H9 (cell line): ENCODE measurements at regions not wholly inside any gene's neighbourhood (a gene's known extent, or its start where the extent isn't known, plus 50 kb on each side); places are given as distances from the start of the nearest gene placed in this dataset.

Source experiments
- DNase-seq: peaks from one replicate; pipeline ENCODE4 v3.0.0-alpha.2; 2017
- H2AFZ ChIP-seq: one replicate; pipeline ENCODE4 v1.6.1; 2013; ENCODE audit warnings: mild to moderate bottlenecking, low read length, control low read depth, moderate library complexity
- H2AK5ac ChIP-seq: 2 replicates; pipeline ENCODE4 v1.6.1; 2013; ENCODE audit warnings: low read length, control low read depth, mixed read lengths; ENCODE audit not compliant: insufficient read length
- H2BK120ac ChIP-seq: one replicate; pipeline ENCODE4 v1.6.1; 2013; ENCODE audit warnings: low read depth, mild to moderate bottlenecking, low read length, control low read depth, inconsistent platforms; ENCODE audit not compliant: poor library complexity, severe bottlenecking
- H2BK12ac ChIP-seq: 2 replicates; pipeline ENCODE4 v1.6.1; 2013; ENCODE audit warnings: low read length, control low read depth, mixed read lengths, low read depth; ENCODE audit not compliant: insufficient read length
- H2BK15ac ChIP-seq: 2 replicates; pipeline ENCODE4 v1.6.1; 2013; ENCODE audit warnings: low read depth, low read length, control low read depth
- H2BK20ac ChIP-seq: one replicate; pipeline ENCODE4 v1.6.1; 2013; ENCODE audit warnings: low read depth, mild to moderate bottlenecking, low read length, control low read depth, inconsistent platforms; ENCODE audit not compliant: poor library complexity, severe bottlenecking
- H2BK5ac ChIP-seq: 2 replicates; pipeline ENCODE4 v1.6.1; 2013; ENCODE audit warnings: low read length, control low read depth, mixed read lengths; ENCODE audit not compliant: insufficient read length
- H3K14ac ChIP-seq: 2 replicates; pipeline ENCODE4 v1.6.1; 2013; ENCODE audit warnings: low read length, control low read depth; ENCODE audit not compliant: insufficient read depth
- H3K18ac ChIP-seq: 2 replicates; pipeline ENCODE4 v1.6.1; 2013; ENCODE audit warnings: low read depth, mild to moderate bottlenecking, mixed read lengths, low read length, control low read depth; ENCODE audit not compliant: insufficient read length
- H3K23ac ChIP-seq: 2 replicates; pipeline ENCODE4 v1.6.1; 2013; ENCODE audit warnings: low read length, control low read depth, mixed read lengths, low read depth; ENCODE audit not compliant: insufficient read length
- H3K23me2 ChIP-seq: 2 replicates; pipeline ENCODE4 v1.6.1; 2013; ENCODE audit warnings: low read depth, mild to moderate bottlenecking, mixed read lengths, low read length, control low read depth; ENCODE audit not compliant: insufficient read length, poor library complexity, severe bottlenecking
- H3K27ac ChIP-seq: 2 replicates; pipeline ENCODE4 v1.5.1; 2013; ENCODE audit warnings: low read length, control low read depth, mixed read lengths, low read depth; ENCODE audit not compliant: insufficient read length
- H3K27me3 ChIP-seq: 2 replicates; pipeline ENCODE4 v1.6.1; 2013; ENCODE audit warnings: low read length, control low read depth, inconsistent platforms; ENCODE audit not compliant: insufficient read depth
- H3K4ac ChIP-seq: 2 replicates; pipeline ENCODE4 v1.6.1; 2013; ENCODE audit warnings: low read depth, mild to moderate bottlenecking, control low read depth, inconsistent platforms, low read length, moderate library complexity
- H3K4me1 ChIP-seq: 2 replicates; pipeline ENCODE4 v1.6.1; 2013; ENCODE audit warnings: low read length, control low read depth, inconsistent platforms; ENCODE audit not compliant: insufficient read depth
- H3K4me2 ChIP-seq: 2 replicates; pipeline ENCODE4 v1.6.1; 2013; ENCODE audit warnings: low read length, control low read depth, mixed read lengths; ENCODE audit not compliant: insufficient read length, insufficient read depth
- H3K56ac ChIP-seq: 2 replicates; pipeline ENCODE4 v1.6.1; 2013; ENCODE audit warnings: low read depth, mild to moderate bottlenecking, mixed read lengths, low read length, control low read depth; ENCODE audit not compliant: insufficient read length
- H3K79me1 ChIP-seq: 2 replicates; pipeline ENCODE4 v1.6.1; 2013; ENCODE audit warnings: low read depth, mild to moderate bottlenecking, moderate library complexity, low read length, control low read depth, inconsistent platforms; ENCODE audit not compliant: insufficient read depth, poor library complexity, severe bottlenecking
- H3K79me2 ChIP-seq: 2 replicates; pipeline ENCODE4 v1.6.1; 2013; ENCODE audit warnings: low read length, control low read depth, inconsistent platforms; ENCODE audit not compliant: insufficient read depth
- H3K9ac ChIP-seq: 2 replicates; pipeline ENCODE4 v1.6.1; 2013; ENCODE audit warnings: low read length, control low read depth, mixed read lengths; ENCODE audit not compliant: insufficient read length; ENCODE audit errors: extremely low read depth
- H3K9me3 ChIP-seq: one replicate; pipeline ENCODE4 v1.6.1; 2013; ENCODE audit warnings: low read depth, low read length, inconsistent platforms; ENCODE audit not compliant: control insufficient read depth
- H3T11ph ChIP-seq: one replicate; pipeline ENCODE4 v1.6.1; 2013; ENCODE audit warnings: mild to moderate bottlenecking, low read length, control low read depth, inconsistent platforms
- H4K20me1 ChIP-seq: one replicate; pipeline ENCODE4 v1.6.1; 2013; ENCODE audit not compliant: control insufficient read depth, insufficient read length, insufficient read depth
- H4K5ac ChIP-seq: 2 replicates; pipeline ENCODE4 v1.6.1; 2013; ENCODE audit warnings: low read depth, mild to moderate bottlenecking, mixed read lengths, low read length, control low read depth; ENCODE audit not compliant: insufficient read length
- H4K8ac ChIP-seq: replicated peaks from 2 replicates; pipeline ENCODE4 v1.6.1; 2013; ENCODE audit warnings: low read length, control low read depth, mixed read lengths, low read depth; ENCODE audit not compliant: insufficient read length
- H4K91ac ChIP-seq: 2 replicates; pipeline ENCODE4 v1.6.1; 2013; ENCODE audit warnings: low read depth, mild to moderate bottlenecking, moderate library complexity, mixed read lengths, low read length, control low read depth; ENCODE audit not compliant: insufficient read length
- H3K27ac Mint-ChIP-seq, 3 experiments: 2 replicates in 2 of 3; 3 replicates in 1 of 3; pipeline ENCODE4 v1.8.0; 2020 to 2021; ENCODE audit warnings: mixed read lengths in 3 of 3, mild to moderate bottlenecking in 1 of 3, moderate library complexity in 1 of 3
- H3K27me3 Mint-ChIP-seq: 2 replicates; pipeline ENCODE4 v1.8.0; 2021; ENCODE audit warnings: low read depth, mild to moderate bottlenecking, moderate library complexity, mixed read lengths
- H3K36me3 Mint-ChIP-seq, 3 experiments: 2 replicates in 2 of 3; 3 replicates in 1 of 3; pipeline ENCODE4 v1.8.0; 2020 to 2021; ENCODE audit warnings: low read depth in 3 of 3, mixed read lengths in 3 of 3; ENCODE audit not compliant: insufficient read depth in 1 of 3
- H3K4me1 Mint-ChIP-seq, 2 experiments: 2 replicates each; pipeline ENCODE4 v1.8.0; 2020; ENCODE audit warnings: mixed read lengths in 2 of 2
- H3K4me3 Mint-ChIP-seq, 2 experiments: 2 replicates in 1 of 2; 3 replicates in 1 of 2; pipeline ENCODE4 v1.8.0; 2020 to 2021; ENCODE audit warnings: mild to moderate bottlenecking in 2 of 2, mixed read lengths in 2 of 2, moderate library complexity in 1 of 2
- H3K9me3 Mint-ChIP-seq, 2 experiments: 2 replicates in 1 of 2; 3 replicates in 1 of 2; pipeline ENCODE4 v1.8.0; 2020; ENCODE audit warnings: mild to moderate bottlenecking in 2 of 2, mixed read lengths in 2 of 2, moderate library complexity in 1 of 2
- CTCF ChIP-seq: fragments of 200-600 bp; sonication (generic); conservative IDR thresholded peaks from 3 replicates; pipeline ENCODE4 v1.8.0; 2021; ENCODE audit warnings: antibody characterized with exemption, mild to moderate bottlenecking
- WGBS: extraction: QIAGEN DNeasy Blood & Tissue Kit; methylation state at CpG from one replicate; pipeline ENCODE4 v1.1.7; 2013; ENCODE audit warnings: missing lambda C conversion rate, low lambda C conversion rate, mixed read lengths; ENCODE audit not compliant: insufficient read length; ENCODE audit errors: extremely low coverage; 5-methylcytosine and 5-hydroxymethylcytosine counted together

DNA sequence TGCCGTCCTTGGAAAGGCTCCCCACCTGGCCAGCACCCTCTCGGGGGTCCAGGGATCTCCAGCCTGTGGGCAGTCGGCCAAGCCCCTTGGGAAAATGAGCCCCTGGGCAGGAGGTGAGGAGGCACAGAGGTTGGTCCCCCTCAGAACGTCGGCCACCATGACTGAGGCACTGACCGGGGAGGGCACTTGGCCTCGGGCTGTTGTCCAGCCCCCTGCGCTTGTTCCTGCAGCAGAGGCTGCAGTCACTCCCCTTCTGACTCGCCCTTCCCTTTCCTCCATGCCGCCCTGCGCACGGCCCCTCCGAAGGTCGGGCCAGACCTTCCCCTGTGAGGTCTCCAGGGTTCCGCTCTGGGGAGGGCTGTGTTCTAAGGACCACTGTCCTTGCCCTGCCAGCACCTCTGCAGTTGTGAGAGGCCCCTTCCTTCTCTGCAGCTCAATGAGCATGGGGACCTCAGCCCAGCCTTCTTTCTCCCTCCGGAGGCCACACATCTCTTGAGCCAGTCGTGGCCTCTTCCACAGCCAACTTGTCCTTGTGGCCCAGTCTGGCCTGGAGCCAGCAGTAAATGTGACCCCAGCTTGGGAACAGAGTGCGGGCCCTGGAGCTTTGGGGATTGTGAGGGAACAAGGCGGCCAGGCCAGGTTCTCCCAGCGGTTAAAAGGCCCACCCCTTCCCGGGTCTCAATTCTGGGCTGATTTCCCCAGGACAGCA is 195.5 kb downstream of the DLL1 start:
- Histone ChIP-seq H3K27me3 (no peaks in the 10 kb centered on the region), H2BK12ac (no peak overlapping the region), H3K9me3 (no peaks in the 10 kb centered on the region), H4K8ac (no peak overlapping the region), H3K23me2 (no peaks in the 10 kb centered on the region), H2BK5ac (no peak overlapping the region), H4K20me1 (no peaks in the 10 kb centered on the region), H2AK5ac (no peak overlapping the region), H3K4me2 (no peak overlapping the region), H3K23ac (no peak overlapping the region), H3K79me1 (no peaks in the 10 kb centered on the region), H3K18ac (no peak overlapping the region), H3K9ac (no peak overlapping the region), H4K91ac (no peak overlapping the region), H2AFZ (no peak overlapping the region), H3K4me1 (no peaks in the 10 kb centered on the region), H2BK20ac (no peak overlapping the region), H3K14ac (no peak overlapping the region; the same call in 1 of the 2 replicates), H3K79me2 (no peaks in the 10 kb centered on the region), H3T11ph (no peak overlapping the region), H3K27ac (no peak overlapping the region), H4K5ac (no peak overlapping the region), H2BK15ac (no peak overlapping the region), H2BK120ac (no peak overlapping the region), H3K4ac (no peak overlapping the region), H3K56ac (no peak overlapping the region)
- peaks cover 1 to 2% of the 10 kb centered on the region in 2 experiments; a peak in 4 of 5 replicates for H3K9me3 Mint-ChIP-seq
- peaks cover 0 to 1% (median 0%) of the 10 kb centered on the region in 3 experiments; a peak in 2 of 7 replicates for H3K36me3 Mint-ChIP-seq
- H3K27ac Mint-ChIP-seq: peak overlapping the region in 1 of 3 experiments; percentile 68; a peak in 1 of 7 replicates
- peaks cover 0 to 4% of the 10 kb centered on the region in 2 experiments; a peak in 2 of 4 replicates for H3K4me1 Mint-ChIP-seq
- peaks cover 5% of the 10 kb centered on the region for H3K27me3 Mint-ChIP-seq
- peak; percentile 19 for DNase-seq
- WGBS: no CpG with 5 or more reads among the region's 21 CpGs
- H3K4me3 Mint-ChIP-seq: no peak overlapping the region
- no peak for TF ChIP-seq CTCF
